Activated B cell treated with CpG ODN at 0.5 μM for 24 hours (primary cell): ENCODE measurements at regions not wholly inside any gene's neighbourhood (a gene's known extent, or its start where the extent isn't known, plus 50 kb on each side); places are given as distances from the start of the nearest gene placed in this dataset.
A peak's percentile ranks its signal among the peaks of the same experiment; 100 is the strongest.

Source experiments
- ATAC-seq: fragments of 200-7000 bp; cut with Tn5 transposase; one replicate; pipeline ENCODE4 v1.10.0; 2021; ENCODE audit warnings: low read depth, mild to moderate bottlenecking, moderate library complexity
- CTCF ChIA-PET: fragments of 350-600 bp; sonication (Branson Sonifier 250); formaldehyde crosslinking; loops from one replicate; lab custom pipeline; 2021; ENCODE audit warnings: antibody characterized with exemption; lab: Charles Lee
- POLR2A ChIA-PET: fragments of 350-600 bp; sonication (Branson Sonifier 250); formaldehyde crosslinking; loops from one replicate; lab custom pipeline; 2021; ENCODE audit warnings: antibody characterized with exemption; lab: Charles Lee
- DNase-seq: peaks from one replicate; pipeline ENCODE4 v3.0.0; 2022
- H3K27ac Mint-ChIP-seq: one replicate; pipeline ENCODE4 v1.8.0; 2020; ENCODE audit warnings: mixed read lengths
- H3K27me3 Mint-ChIP-seq: one replicate; pipeline ENCODE4 v1.8.0; 2021; ENCODE audit warnings: mixed read lengths
- H3K36me3 Mint-ChIP-seq: one replicate; pipeline ENCODE4 v1.8.0; 2021; ENCODE audit warnings: low read depth, mixed read lengths
- H3K4me1 Mint-ChIP-seq: one replicate; pipeline ENCODE4 v1.8.0; 2021; ENCODE audit warnings: mixed read lengths
- H3K4me3 Mint-ChIP-seq: one replicate; pipeline ENCODE4 v1.8.0; 2020; ENCODE audit warnings: mild to moderate bottlenecking, mixed read lengths
- H3K9me3 Mint-ChIP-seq: one replicate; pipeline ENCODE4 v1.8.0; 2020; ENCODE audit warnings: mixed read lengths
- CTCF ChIP-seq: fragments of 200-600 bp; IDR thresholded peaks from one replicate; pipeline ENCODE4 v1.8.0; 2022; ENCODE audit warnings: antibody characterized with exemption, mild to moderate bottlenecking
- intact Hi-C: fragments of 100-400 bp; cut with micrococcal nuclease; formaldehyde crosslinking; loops from one replicate; pipeline ENCODE4 v1.15.1; 2024

GRCh38 chr12:92593734-92594402 lies 108.9 kb upstream of the PLEKHG7 start:
- POLR2A ChIA-PET, result interaction anchor here (0.5 to 4.7 kb wide), 9 partner anchors 10 to 873 kb away, joined by 3 to 33 read pairs (median 4); partner anchors contain the start of genes BTG1 and MRPL42
- Mint-ChIP-seq H3K36me3 (no peaks in the 10 kb centered on the region), H3K4me1 (peaks cover 46% of the 10 kb centered on the region), H3K9me3 (peaks cover 10% of the 10 kb centered on the region), H3K27me3 (no peaks in the 10 kb centered on the region), H3K27ac (peak overlapping the region; percentile 96), H3K4me3 (peak overlapping the region; percentile 75)
- CTCF ChIA-PET, result interaction anchor here (0.6 to 2.0 kb wide), 4 partner anchors 14 to 1211 kb away, joined by 3 to 6 read pairs (median 4); no protein-coding TSS in a partner anchor
- intact Hi-C loops, result loop anchor here (1.0 to 10.0 kb wide), 12 partner anchors 14 to 851 kb away; partner anchors contain the start of gene UBE2N
- peak; percentile 92 for ATAC-seq
- DNase-seq, result peak; percentile 49
- TF ChIP-seq CTCF, result no peak

GRCh38 chr12:92585115-92585727 lies 117.6 kb upstream of the PLEKHG7 start:
- Mint-ChIP-seq H3K27me3 (no peaks in the 10 kb centered on the region), H3K4me1 (peaks cover 11% of the 10 kb centered on the region), H3K36me3 (no peaks in the 10 kb centered on the region), H3K27ac (no peak overlapping the region), H3K4me3 (no peak overlapping the region), H3K9me3 (no peaks in the 10 kb centered on the region)
- ChIA-PET POLR2A (no interaction called here), CTCF (no interaction called here)
- TF ChIP-seq CTCF, result no peak
- DNase-seq (no peak), ATAC-seq (no peak)
- intact Hi-C loops, result no loop called here

- ChIA-PET CTCF (interaction anchor here (1.2 kb wide), 1 partner anchor 1202 kb away, joined by 3 read pairs; no protein-coding TSS in a partner anchor), POLR2A (no interaction called here)
- TF ChIP-seq CTCF, result no peak
- no peaks in the 10 kb centered on the region for H3K9me3 Mint-ChIP-seq
- no peak overlapping the region for H3K4me3 Mint-ChIP-seq
- DNase-seq (no peak), ATAC-seq (no peak)
- intact Hi-C loops, result no loop called here
- peaks cover 11% of the 10 kb centered on the region for H3K4me1 Mint-ChIP-seq
- H3K36me3 Mint-ChIP-seq, result no peaks in the 10 kb centered on the region
- no peak overlapping the region for H3K27ac Mint-ChIP-seq
- H3K27me3 Mint-ChIP-seq, result no peaks in the 10 kb centered on the region
These were observed 118.9 kb upstream of the PLEKHG7 start for GRCh38 chr12:92583910-92584309.

- ATAC-seq (no peak), DNase-seq (no peak)
- Mint-ChIP-seq H3K27me3 (no peaks in the 10 kb centered on the region), H3K4me3 (no peak overlapping the region), H3K9me3 (no peaks in the 10 kb centered on the region), H3K4me1 (peaks cover 11% of the 10 kb centered on the region), H3K36me3 (no peaks in the 10 kb centered on the region), H3K27ac (no peak overlapping the region)
- TF ChIP-seq CTCF, result no peak
- POLR2A ChIA-PET, result no interaction called here
- CTCF ChIA-PET, result interaction anchor here (1.2 kb wide), 1 partner anchor 1201 kb away, joined by 3 read pairs; no protein-coding TSS in a partner anchor
- intact Hi-C loops, result no loop called here
These were observed 119.9 kb upstream of the PLEKHG7 start for GRCh38 chr12:92582893-92583292.

- ATAC-seq (no peak), DNase-seq (no peak)
- Mint-ChIP-seq H3K36me3 (no peaks in the 10 kb centered on the region), H3K27me3 (no peaks in the 10 kb centered on the region), H3K4me1 (peaks cover 11% of the 10 kb centered on the region), H3K27ac (no peak overlapping the region), H3K9me3 (no peaks in the 10 kb centered on the region), H3K4me3 (no peak overlapping the region)
- ChIA-PET POLR2A (no interaction called here), CTCF (no interaction called here)
- intact Hi-C loops, result no loop called here
- no peak for TF ChIP-seq CTCF
These were observed 120.3 kb upstream of the PLEKHG7 start for GRCh38 chr12:92582475-92582874.
